GM21390 (cell line): ENCODE measurements at regions not wholly inside any gene's neighbourhood (a gene's known extent, or its start where the extent isn't known, plus 50 kb on each side); places are given as distances from the start of the nearest gene placed in this dataset.
"Not testable (repeated sequence)": the region's sequence is repeated elsewhere in the genome, so short reads cannot be mapped to it uniquely, and the experiment has no call there.

Experiments
- ATAC-seq: cut with Tn5 transposase; IDR thresholded peaks from one replicate; pipeline ENCODE4 v1.9.1; 2021; ENCODE audit not compliant: unreplicated experiment

GRCh38 chr7:149569025-149569725, 71.6 kb upstream of the ZNF746 start:
- no peak for ATAC-seq

GRCh38 chr7:149568218-149568617, 70.6 kb upstream of the ZNF746 start:
- ATAC-seq, result no peak

- ATAC-seq, result no peak
These were observed 68.5 kb upstream of the ZNF746 start for GRCh38 chr7:149566103-149566502.

- no peak for ATAC-seq
These were observed 67.4 kb upstream of the ZNF746 start for GRCh38 chr7:149565096-149565382.

GRCh38 chr7:149564340-149565095, 66.9 kb upstream of the ZNF746 start:
- ATAC-seq, result no peak

GRCh38 chr7:149562602-149563001, 65.0 kb upstream of the ZNF746 start:
- ATAC-seq, result no peak

GRCh38 chr7:149561072-149561471, 63.5 kb upstream of the ZNF746 start:
- no peak for ATAC-seq

DNA sequence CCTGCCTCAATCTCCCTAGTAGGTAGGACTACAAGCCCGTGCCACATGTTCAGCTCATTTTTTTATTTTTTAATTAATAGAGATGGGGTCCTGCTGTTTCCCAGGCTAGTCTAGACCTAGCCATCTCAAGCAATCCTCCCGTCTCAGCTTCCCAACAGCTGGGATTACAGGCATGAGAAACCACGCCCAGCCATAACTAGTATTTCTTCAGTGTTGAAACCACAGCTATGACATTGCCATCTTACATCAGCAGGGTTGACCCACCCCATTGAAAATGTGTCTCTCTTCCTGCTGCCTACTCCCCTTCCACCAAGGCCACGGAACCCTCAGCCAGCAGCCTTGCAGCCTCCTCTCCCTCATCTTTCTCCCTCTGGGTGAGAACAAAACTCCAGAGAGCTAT, 62.1 kb upstream of the ZNF746 start:
- no peak for ATAC-seq

- no peak for ATAC-seq
These were observed 60.7 kb upstream of the ZNF746 start for GRCh38 chr7:149558149-149558861.

- not testable (repeated sequence) for ATAC-seq
These were observed 58.9 kb upstream of the ZNF746 start for GRCh38 chr7:149556525-149556924.

DNA sequence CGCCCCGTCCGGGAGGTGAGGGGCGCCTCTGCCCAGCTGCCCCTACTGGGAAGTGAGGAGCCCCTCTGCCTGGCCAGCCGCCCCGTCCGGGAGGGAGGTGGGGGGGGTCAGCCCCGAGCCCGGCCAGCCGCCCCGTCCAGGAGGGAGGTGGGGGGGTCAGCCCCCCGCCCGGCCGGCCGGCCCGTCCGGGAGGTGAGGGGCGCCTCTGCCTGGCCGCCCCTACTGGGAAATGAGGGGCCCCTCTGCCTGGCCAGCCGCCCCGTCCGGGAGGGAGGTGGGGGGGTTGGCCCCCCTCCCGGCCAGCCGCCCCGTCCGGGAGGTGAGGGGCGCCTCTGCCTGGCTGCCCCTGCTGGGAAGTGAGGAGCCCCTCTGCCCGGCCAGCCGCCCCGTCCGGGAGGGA, 57.2 kb upstream of the ZNF746 start:
- not testable (repeated sequence) for ATAC-seq

DNA sequence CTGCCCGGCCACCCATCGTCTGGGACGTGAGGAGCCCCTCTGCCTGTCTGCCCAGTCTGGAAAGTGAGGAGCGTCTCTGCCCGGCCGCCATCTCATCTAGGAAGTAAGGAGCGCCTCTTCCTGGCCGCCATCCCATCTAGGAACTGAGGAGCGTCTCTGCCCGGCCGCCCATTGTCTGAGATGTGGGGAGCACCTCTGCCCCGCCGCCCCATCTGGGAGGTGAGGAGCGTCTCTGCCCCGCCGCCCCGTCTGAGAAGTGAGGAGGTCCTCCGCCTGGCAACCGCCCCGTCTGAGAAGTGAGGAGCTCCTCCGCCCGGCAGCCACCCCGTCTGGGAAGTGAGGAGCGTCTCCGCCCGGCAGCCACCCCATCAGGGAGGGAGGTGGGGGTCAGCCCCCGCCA, 56.4 kb upstream of the ZNF746 start:
- ATAC-seq, result not testable (repeated sequence)

DNA sequence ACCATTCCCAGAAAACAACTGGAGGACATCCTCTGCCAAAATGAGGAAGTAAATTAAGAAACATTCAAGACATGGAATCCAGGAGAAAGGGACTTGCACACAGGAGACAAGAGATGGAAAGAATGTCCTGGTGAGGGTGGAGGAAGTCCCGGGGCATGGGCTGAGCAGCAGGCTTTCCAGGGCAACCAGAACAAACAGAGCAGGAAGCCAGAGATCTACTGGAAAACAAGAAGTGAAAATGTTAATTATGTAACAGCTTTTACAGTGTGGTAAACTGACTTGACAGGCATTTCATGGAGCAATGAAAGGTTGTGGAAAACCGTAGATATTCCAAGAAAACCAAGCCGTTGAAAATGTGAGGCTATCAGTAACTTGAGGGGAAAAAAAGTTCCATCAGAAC, 55.2 kb upstream of the ZNF746 start:
- no peak for ATAC-seq
